PC-3 (cell line): ENCODE measurements at regions not wholly inside any gene's neighbourhood (a gene's known extent, or its start where the extent isn't known, plus 50 kb on each side); places are given as distances from the start of the nearest gene placed in this dataset.

Experiments used
- ATAC-seq: fragments of 200-7000 bp; cut with Tn5 transposase; 2 replicates; pipeline ENCODE4 v1.9.1; 2020; ENCODE audit warnings: mild to moderate bottlenecking, moderate library complexity
- BruUV-seq: library from RNA; stranded (reverse); fragments of 400-500 nt; replicated peaks from 2 replicates; lab custom pipeline; 2021; lab: Mats Ljungman, UMichigan
- CTCF ChIA-PET: fragments of 300-600 bp; sonication (Branson Sonifier 250); formaldehyde crosslinking; loops from one replicate; lab custom pipeline; 2022; ENCODE audit warnings: antibody characterized with exemption; lab: Charles Lee
- POLR2A ChIA-PET: fragments of 300-600 bp; sonication (Branson Sonifier 250); formaldehyde crosslinking; loops from one replicate; lab custom pipeline; 2022; ENCODE audit warnings: antibody characterized with exemption; ENCODE audit not compliant: unreplicated experiment; lab: Charles Lee
- DNase-seq: peaks from one replicate; pipeline ENCODE4 v3.0.0-alpha.2; 2015
- H2AFZ ChIP-seq: fragments of 300-600 bp; sonication (generic); 2 replicates; pipeline ENCODE4 v1.6.0; 2016; ENCODE audit warnings: antibody characterized with exemption, low read length
- H3F3A ChIP-seq: fragments of 300-600 bp; sonication (generic); one replicate; pipeline ENCODE4 v1.6.0; 2017; ENCODE audit warnings: antibody characterized with exemption, low read length, control low read depth, mild to moderate bottlenecking; ENCODE audit not compliant: unreplicated experiment
- H3K27ac ChIP-seq: fragments of 300-600 bp; sonication (generic); 2 replicates; pipeline ENCODE4 v1.5.1; 2016; ENCODE audit warnings: mild to moderate bottlenecking, low read length
- H3K27me3 ChIP-seq: fragments of 300-600 bp; sonication (generic); 2 replicates; pipeline ENCODE4 v1.6.1; 2016; ENCODE audit warnings: low read length, mixed read lengths
- H3K36me3 ChIP-seq: fragments of 300-600 bp; sonication (generic); 2 replicates; pipeline ENCODE4 v1.6.1; 2016; ENCODE audit warnings: low read depth, mixed run types, low read length, mixed read lengths
- H3K4me1 ChIP-seq: fragments of 300-600 bp; sonication (generic); 2 replicates; pipeline ENCODE4 v1.5.1; 2016; ENCODE audit warnings: low read length; ENCODE audit not compliant: insufficient read depth
- H3K4me2 ChIP-seq: fragments of 300-600 bp; sonication (generic); 2 replicates; pipeline ENCODE4 v1.6.0; 2016; ENCODE audit warnings: low read length
- H3K4me3 ChIP-seq: fragments of 300-600 bp; sonication (generic); 2 replicates; pipeline ENCODE4 v1.5.1; 2016; ENCODE audit warnings: mild to moderate bottlenecking, low read length, mixed read lengths
- H3K79me2 ChIP-seq: fragments of 300-600 bp; sonication (generic); 2 replicates; pipeline ENCODE4 v1.6.1; 2017; ENCODE audit warnings: low read length, mixed read lengths
- H3K9ac ChIP-seq: fragments of 300-600 bp; sonication (generic); 2 replicates; pipeline ENCODE4 v1.6.0; 2016; ENCODE audit warnings: mild to moderate bottlenecking, low read length
- H3K9me2 ChIP-seq: fragments of 300-600 bp; sonication (generic); replicated peaks from 2 replicates; pipeline ENCODE4 v1.6.1; 2016; ENCODE audit warnings: mixed run types, low read length, mixed read lengths
- H3K9me3 ChIP-seq: fragments of 300-600 bp; sonication (generic); 2 replicates; pipeline ENCODE4 v1.6.1; 2016; ENCODE audit warnings: low read length, mixed read lengths
- H4K20me1 ChIP-seq: fragments of 300-600 bp; sonication (generic); 2 replicates; pipeline ENCODE4 v1.6.1; 2016; ENCODE audit warnings: low read length, mixed read lengths
- CTCF ChIP-seq: fragments of 300-600 bp; sonication (generic); conservative IDR thresholded peaks from 2 replicates; pipeline ENCODE4 v1.5.1; 2017; ENCODE audit warnings: antibody characterized with exemption, low read depth, mild to moderate bottlenecking, low read length
- EZH2 ChIP-seq: fragments of 300-600 bp; sonication (generic); IDR thresholded peaks from one replicate; pipeline ENCODE4 v1.6.1; 2017; ENCODE audit warnings: antibody characterized with exemption, mild to moderate bottlenecking, low read length; ENCODE audit not compliant: unreplicated experiment
- EZH2phosphoT487 ChIP-seq: fragments of 300-600 bp; sonication (generic); IDR thresholded peaks from 2 replicates; pipeline ENCODE4 v1.6.1; 2018; ENCODE audit warnings: mild to moderate bottlenecking, antibody characterized with exemption, low read length, borderline replicate concordance
- intact Hi-C: fragments of 100-400 bp; cut with micrococcal nuclease; formaldehyde crosslinking; loops from 2 replicates; pipeline ENCODE4 v1.9.0; 2023

DNA sequence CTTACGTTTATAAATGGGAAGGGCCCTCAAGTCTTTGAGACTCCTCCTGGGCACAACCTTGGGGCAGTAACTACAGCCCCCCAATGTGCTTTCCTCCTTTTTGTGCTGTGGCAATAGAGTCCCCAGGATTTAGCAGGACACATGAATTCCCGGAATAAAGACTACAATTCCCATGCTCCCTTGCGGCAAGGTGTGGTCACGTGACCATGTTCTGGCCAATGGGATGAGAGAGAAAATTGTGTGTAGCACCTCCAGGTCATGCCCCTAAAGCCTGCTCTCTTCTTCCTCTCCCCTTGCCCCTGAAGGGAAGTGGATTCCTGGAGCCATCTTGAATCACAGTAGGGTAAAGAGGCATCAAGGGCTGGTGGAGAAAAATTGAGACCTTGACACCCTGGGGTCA is 295.1 kb upstream of the SFSWAP start:
- H3K9me2 ChIP-seq = no peaks in the 10 kb centered on the region
- H3K27ac ChIP-seq = no peak overlapping the region
- DNase-seq = peak; percentile 24
- H3K9ac ChIP-seq = no peak overlapping the region
- no peaks in the 10 kb centered on the region for H3F3A ChIP-seq
- no peak for ATAC-seq
- BruUV-seq = no TSS peak
- H3K36me3 ChIP-seq = no peaks in the 10 kb centered on the region
- intact Hi-C loops = no loop called here
- no peak overlapping the region for H3K4me3 ChIP-seq
- no peaks in the 10 kb centered on the region for H3K4me1 ChIP-seq
- TF ChIP-seq CTCF (no peak), EZH2phosphoT487 (no peak), EZH2 (no peak)
- POLR2A ChIA-PET = no interaction called here
- peaks cover 41% of the 10 kb centered on the region for H3K27me3 ChIP-seq
- H3K79me2 ChIP-seq = no peaks in the 10 kb centered on the region
- CTCF ChIA-PET = no interaction called here
- H3K9me3 ChIP-seq = no peaks in the 10 kb centered on the region
- H4K20me1 ChIP-seq = no peaks in the 10 kb centered on the region
- H2AFZ ChIP-seq = no peak overlapping the region
- no peak overlapping the region for H3K4me2 ChIP-seq

DNA sequence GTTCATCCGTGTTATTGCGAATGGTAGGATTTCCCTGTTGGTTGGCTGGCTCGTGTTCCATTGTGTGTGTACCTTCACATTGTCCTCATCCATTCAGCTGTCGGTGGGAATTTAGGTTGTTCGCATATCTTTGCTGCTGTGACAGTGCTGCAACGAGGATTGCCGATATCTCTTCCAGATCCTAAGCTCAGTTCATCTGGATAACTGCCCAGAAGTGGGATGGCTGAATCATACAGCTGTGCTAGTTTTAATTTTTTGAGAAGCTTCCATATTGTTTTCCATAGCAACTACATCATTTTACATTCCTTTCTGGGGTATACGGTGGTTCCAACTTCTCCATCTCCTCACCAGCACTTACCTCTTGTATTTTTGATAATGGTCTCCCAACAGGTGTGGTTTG is 292.8 kb upstream of the SFSWAP start:
- TF ChIP-seq EZH2phosphoT487 (no peak), EZH2 (no peak), CTCF (no peak)
- no peak overlapping the region for H3K27ac ChIP-seq
- no peaks in the 10 kb centered on the region for H3K79me2 ChIP-seq
- H3K4me2 ChIP-seq = no peak overlapping the region
- H3K9me3 ChIP-seq = no peaks in the 10 kb centered on the region
- no peak overlapping the region for H3K4me3 ChIP-seq
- H3K9ac ChIP-seq = no peak overlapping the region
- no peak overlapping the region for H2AFZ ChIP-seq
- ChIA-PET CTCF (no interaction called here), POLR2A (no interaction called here)
- BruUV-seq = no TSS peak
- no peaks in the 10 kb centered on the region for H4K20me1 ChIP-seq
- peaks cover 53% of the 10 kb centered on the region for H3K27me3 ChIP-seq
- ATAC-seq = no peak
- no peaks in the 10 kb centered on the region for H3K4me1 ChIP-seq
- intact Hi-C loops = no loop called here
- no peaks in the 10 kb centered on the region for H3F3A ChIP-seq
- H3K36me3 ChIP-seq = no peaks in the 10 kb centered on the region
- no peaks in the 10 kb centered on the region for H3K9me2 ChIP-seq
- DNase-seq = no peak

DNA sequence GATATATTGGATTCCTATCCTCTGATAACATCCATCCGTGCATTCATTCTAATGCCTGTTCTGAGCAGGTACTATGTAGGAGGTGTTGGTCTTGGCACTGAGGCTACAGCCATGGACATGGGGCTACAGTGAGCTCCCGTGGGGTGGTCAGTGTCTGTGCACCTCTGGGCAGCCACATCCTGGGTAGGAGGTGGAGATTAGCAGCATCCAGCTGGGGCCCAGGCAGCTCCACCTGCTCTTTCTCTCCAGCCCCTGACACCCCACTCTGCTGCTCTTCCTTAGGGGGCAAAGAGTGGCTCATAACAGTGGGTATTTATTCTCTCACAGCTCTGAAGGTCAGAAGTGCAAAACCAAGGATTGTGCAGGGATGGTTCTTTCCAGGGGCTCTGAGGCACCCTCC is 292.0 kb upstream of the SFSWAP start:
- BruUV-seq = no TSS peak
- Histone ChIP-seq H3K4me3 (no peak overlapping the region), H3K79me2 (no peaks in the 10 kb centered on the region), H3K36me3 (no peaks in the 10 kb centered on the region), H3K27me3 (peaks cover 55% of the 10 kb centered on the region), H2AFZ (no peak overlapping the region), H3F3A (no peaks in the 10 kb centered on the region), H4K20me1 (no peaks in the 10 kb centered on the region), H3K27ac (no peak overlapping the region), H3K4me2 (no peak overlapping the region), H3K9me3 (peaks cover 2% of the 10 kb centered on the region; the same call in 1 of the 2 replicates), H3K9me2 (no peaks in the 10 kb centered on the region), H3K9ac (no peak overlapping the region), H3K4me1 (no peaks in the 10 kb centered on the region)
- ChIA-PET POLR2A (no interaction called here), CTCF (no interaction called here)
- ATAC-seq = no peak
- intact Hi-C loops = no loop called here
- DNase-seq = no peak
- TF ChIP-seq EZH2 (no peak), CTCF (no peak), EZH2phosphoT487 (no peak)
